ENCODE measurements at regions not wholly inside any gene's neighbourhood (a gene's known extent, or its start where the extent isn't known, plus 50 kb on each side); places are given as distances from the start of the nearest gene placed in this dataset.

DNA sequence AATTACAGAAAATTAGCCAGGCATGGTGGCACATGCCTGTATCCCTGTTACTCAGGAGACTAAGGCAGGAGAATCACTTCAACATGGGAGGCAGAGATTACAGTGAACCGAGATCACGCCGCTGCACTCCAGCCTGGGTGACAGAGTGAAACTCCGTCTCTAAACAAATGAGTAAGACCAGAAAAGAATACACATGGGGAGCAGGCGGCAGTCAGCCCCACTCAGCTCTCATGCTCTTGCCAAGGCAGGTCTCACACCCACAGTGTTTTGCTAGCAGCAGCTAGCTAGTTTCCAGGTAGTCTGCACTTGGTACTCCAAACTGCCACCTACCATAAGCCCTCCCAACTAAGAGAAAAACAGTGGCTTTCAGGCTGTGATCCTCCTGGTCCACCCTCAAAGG, 722.3 kb upstream of the CTNND2 start:
- TF ChIP-seq, protein P1, sequence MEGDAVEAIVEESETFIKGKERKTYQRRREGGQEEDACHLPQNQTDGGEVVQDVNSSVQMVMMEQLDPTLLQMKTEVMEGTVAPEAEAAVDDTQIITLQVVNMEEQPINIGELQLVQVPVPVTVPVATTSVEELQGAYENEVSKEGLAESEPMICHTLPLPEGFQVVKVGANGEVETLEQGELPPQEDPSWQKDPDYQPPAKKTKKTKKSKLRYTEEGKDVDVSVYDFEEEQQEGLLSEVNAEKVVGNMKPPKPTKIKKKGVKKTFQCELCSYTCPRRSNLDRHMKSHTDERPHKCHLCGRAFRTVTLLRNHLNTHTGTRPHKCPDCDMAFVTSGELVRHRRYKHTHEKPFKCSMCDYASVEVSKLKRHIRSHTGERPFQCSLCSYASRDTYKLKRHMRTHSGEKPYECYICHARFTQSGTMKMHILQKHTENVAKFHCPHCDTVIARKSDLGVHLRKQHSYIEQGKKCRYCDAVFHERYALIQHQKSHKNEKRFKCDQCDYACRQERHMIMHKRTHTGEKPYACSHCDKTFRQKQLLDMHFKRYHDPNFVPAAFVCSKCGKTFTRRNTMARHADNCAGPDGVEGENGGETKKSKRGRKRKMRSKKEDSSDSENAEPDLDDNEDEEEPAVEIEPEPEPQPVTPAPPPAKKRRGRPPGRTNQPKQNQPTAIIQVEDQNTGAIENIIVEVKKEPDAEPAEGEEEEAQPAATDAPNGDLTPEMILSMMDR (IDR thresholded peaks at IDR 0.05; ENCODE audit: borderline replicate concordance, extremely low read depth, low read length, poor library complexity, severe bottlenecking) = no peak
- TF ChIP-seq EZH2 (IDR thresholded peaks at IDR 0.05; ENCODE audit: borderline replicate concordance, low read depth, low read length, severe bottlenecking) = no peak
